Endothelial cell of umbilical vein (primary cell): ENCODE measurements at regions not wholly inside any gene's neighbourhood (a gene's known extent, or its start where the extent isn't known, plus 50 kb on each side); places are given as distances from the start of the nearest gene placed in this dataset.

Experiments
- BruUV-seq: library from RNA; stranded (reverse); fragments of 400-500 nt; replicated peaks from 2 replicates; lab custom pipeline; 2021; lab: Mats Ljungman, UMichigan
- CTCF ChIA-PET: fragments of 300-600, 350-600 bp; sonication (Branson Sonifier 250); formaldehyde crosslinking; loops from one replicate; lab custom pipeline; 2021; ENCODE audit warnings: antibody characterized with exemption, inconsistent platforms; lab: Charles Lee
- POLR2A ChIA-PET: fragments of 300-600, 350-600 bp; sonication (Branson Sonifier 250); formaldehyde crosslinking; loops from one replicate; lab custom pipeline; 2021; ENCODE audit warnings: antibody characterized with exemption, inconsistent platforms; lab: Charles Lee
- DNase-seq: peaks from one replicate; pipeline ENCODE4 v3.0.0-alpha.2; 2011; ENCODE audit warnings: low read depth, low spot score
- FAIRE-seq: peaks from 2 replicates; lab custom pipeline; 2011; peaks lifted over from hg19 to GRCh38; lab: Jason Lieb, UNC
- H2AFZ ChIP-seq: 2 replicates; pipeline ENCODE4 v1.6.0; 2012; ENCODE audit warnings: low read depth, low read length, control low read depth, inconsistent platforms
- H3K27ac ChIP-seq: 2 replicates; pipeline ENCODE4 v1.5.1; 2011; ENCODE audit warnings: low read depth, mild to moderate bottlenecking, control low read depth, low read length, moderate library complexity; ENCODE audit not compliant: insufficient read depth
- H3K27me3 ChIP-seq, 2 experiments: 2 replicates each; pipeline versions ENCODE4 v1.6.0 to v1.6.1; 2011; ENCODE audit warnings: low read length in 2 of 2, mixed read lengths in 1 of 2; ENCODE audit not compliant: control insufficient read depth in 2 of 2, insufficient read depth in 2 of 2
- H3K36me3 ChIP-seq, 2 experiments: 2 replicates in 1 of 2; 3 replicates in 1 of 2; pipeline ENCODE4 v1.5.1; 2011; ENCODE audit warnings: low read length in 2 of 2, mild to moderate bottlenecking in 1 of 2, moderate library complexity in 1 of 2; ENCODE audit not compliant: control insufficient read depth in 2 of 2, insufficient read depth in 2 of 2; ENCODE audit errors: extremely low read depth in 1 of 2
- H3K4me1 ChIP-seq: 3 replicates; pipeline ENCODE4 v1.5.1; 2011; ENCODE audit warnings: mild to moderate bottlenecking, low read length; ENCODE audit not compliant: control insufficient read depth, insufficient read depth; ENCODE audit errors: extremely low read depth
- H3K4me2 ChIP-seq: 2 replicates; pipeline ENCODE4 v1.6.1; 2011; ENCODE audit warnings: low read length, control low read depth, mixed read lengths; ENCODE audit not compliant: insufficient read depth
- H3K4me3 ChIP-seq, 3 experiments: fragments of 200-600 bp in 1 of 3; sonication (generic), shearing (Covaris generic) in 1 of 3; replicated peaks in 1 of 3; 2 replicates each; pipeline ENCODE4 v1.5.1; 2011 to 2016; ENCODE audit warnings: control low read depth in 3 of 3, low read length in 3 of 3, mild to moderate bottlenecking in 2 of 3, inconsistent platforms in 1 of 3, low read depth in 1 of 3, moderate library complexity in 1 of 3; ENCODE audit not compliant: insufficient read depth in 1 of 3
- H3K79me2 ChIP-seq: 2 replicates; pipeline ENCODE4 v1.6.0; 2012; ENCODE audit warnings: low read length, inconsistent platforms; ENCODE audit not compliant: control insufficient read depth, insufficient read depth
- H3K9ac ChIP-seq: replicated peaks from 2 replicates; pipeline ENCODE3; 2011; ENCODE audit warnings: low read length, control low read depth; ENCODE audit not compliant: insufficient read depth; ENCODE audit errors: extremely low read depth
- H3K9me1 ChIP-seq: replicated peaks from 3 replicates; pipeline ENCODE4 v1.6.0; 2011; ENCODE audit warnings: mild to moderate bottlenecking, low read length; ENCODE audit not compliant: control insufficient read depth, insufficient read depth; ENCODE audit errors: extremely low read depth
- H3K9me3 ChIP-seq: replicated peaks from 2 replicates; pipeline ENCODE4 v1.5.1; 2012; ENCODE audit warnings: low read length, inconsistent platforms; ENCODE audit not compliant: control insufficient read depth, insufficient read depth
- H4K20me1 ChIP-seq: replicated peaks from 2 replicates; pipeline ENCODE3; 2011; ENCODE audit warnings: mild to moderate bottlenecking, low read length; ENCODE audit not compliant: control insufficient read depth, insufficient read depth; ENCODE audit errors: extremely low read depth
- EZH2 ChIP-seq: IDR thresholded peaks from 2 replicates; pipeline ENCODE4 v1.6.1; 2012; ENCODE audit warnings: borderline replicate concordance, low read depth, mild to moderate bottlenecking, moderate library complexity, low read length, inconsistent platforms; ENCODE audit not compliant: severe bottlenecking
- FOS ChIP-seq: IDR thresholded peaks from 2 replicates; pipeline ENCODE4 v1.6.1; 2011; ENCODE audit warnings: mild to moderate bottlenecking, low read length, moderate library complexity, borderline replicate concordance; ENCODE audit not compliant: insufficient read depth
- GATA2 ChIP-seq: IDR thresholded peaks from 2 replicates; pipeline ENCODE4 v1.7.0; 2011; ENCODE audit warnings: low read depth, mild to moderate bottlenecking, moderate library complexity, mixed read lengths, low read length; ENCODE audit not compliant: insufficient read length, insufficient read depth
- JUN ChIP-seq: IDR thresholded peaks from 2 replicates; pipeline ENCODE4 v1.6.1; 2011; ENCODE audit warnings: borderline replicate concordance, low read depth; ENCODE audit not compliant: insufficient read length, insufficient read depth
- MYC ChIP-seq: IDR thresholded peaks from one replicate; pipeline ENCODE4 v1.6.1; 2011; ENCODE audit warnings: mild to moderate bottlenecking, low read depth, low read length
- POLR2A ChIP-seq: IDR thresholded peaks from 2 replicates; pipeline ENCODE4 v1.6.1; 2012; ENCODE audit warnings: low read depth, mild to moderate bottlenecking, control low read depth, low read length
- POLR2AphosphoS5 ChIP-seq: IDR thresholded peaks from 2 replicates; pipeline ENCODE4 v1.6.1; 2012; ENCODE audit warnings: low read depth, mild to moderate bottlenecking, control low read depth, low read length, moderate library complexity; ENCODE audit not compliant: insufficient read depth
- dilution Hi-C: fragments of 300-500 bp; cut with MboI; formaldehyde crosslinking; loops from one replicate; pipeline ENCODE4 v1.15.0; 2019; ENCODE audit warnings: low sequenced_read_pairs; ENCODE audit not compliant: extremely low pct_ligation_motif_present
- intact Hi-C: fragments of 100-400 bp; cut with micrococcal nuclease; formaldehyde crosslinking; loops from one replicate; pipeline ENCODE4 v1.10.0; 2022
- TF ChIP-seq, protein P1 (sequence below), 2 donors: IDR thresholded peaks; 1 replicate in 1 of 2; 2 replicates in 1 of 2; pipeline ENCODE4 v1.5.1; 2011; ENCODE audit warnings: low read length in 2 of 2, mild to moderate bottlenecking in 2 of 2, moderate library complexity in 2 of 2, control low read depth in 1 of 2, inconsistent platforms in 1 of 2, low read depth in 1 of 2; ENCODE audit not compliant: insufficient read depth in 1 of 2; ENCODE audit errors: extremely low read depth in 1 of 2
- TF ChIP-seq, protein P2 (sequence below): IDR thresholded peaks from 2 replicates; pipeline ENCODE4 v1.6.1; 2011; ENCODE audit not compliant: insufficient read depth, insufficient read length

DNA sequence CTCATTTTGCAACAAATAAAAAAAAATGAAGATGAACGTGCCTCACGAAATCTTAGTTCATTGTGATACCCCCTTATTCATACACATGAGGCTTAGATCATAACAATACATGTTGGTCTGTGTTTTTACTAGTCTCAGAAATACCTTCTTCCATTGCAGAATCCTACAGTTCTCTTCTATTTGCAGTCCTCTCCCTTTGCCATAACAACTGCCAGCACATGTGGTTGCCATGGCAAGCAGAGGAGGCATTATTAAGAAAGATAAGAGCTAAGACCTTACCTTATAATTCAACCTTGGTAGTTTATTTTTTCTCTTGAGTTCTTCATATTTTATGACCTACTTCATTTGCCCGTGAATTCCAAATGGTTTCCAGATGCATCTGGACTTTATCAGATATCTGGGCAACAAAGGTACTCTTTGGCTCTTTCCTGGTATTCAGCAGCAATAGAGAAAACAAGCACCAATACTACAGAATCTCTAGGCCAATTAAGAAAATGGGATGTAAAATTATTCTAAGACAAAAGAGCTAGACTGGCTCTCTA lies 524.0 kb downstream of the CMPK2 start:
- BruUV-seq = no TSS peak
- Histone ChIP-seq H2AFZ (no peak overlapping the region), H3K9me3 (peaks cover 11% of the 10 kb centered on the region), H3K27me3 (no peaks in the 10 kb centered on the region), H3K27ac (no peak overlapping the region), H3K79me2 (no peaks in the 10 kb centered on the region), H3K4me3 (no peak overlapping the region), H3K9ac (no peak overlapping the region), H3K4me2 (no peak overlapping the region), H3K36me3 (no peaks in the 10 kb centered on the region), H3K9me1 (no peaks in the 10 kb centered on the region), H4K20me1 (no peaks in the 10 kb centered on the region), H3K4me1 (no peaks in the 10 kb centered on the region)
- no peak for DNase-seq
- FAIRE-seq = no peak
- intact Hi-C loops = no loop called here
- CTCF ChIA-PET = no interaction called here
- POLR2A ChIA-PET = no interaction called here
- TF ChIP-seq JUN = no peak
- TF ChIP-seq FOS = no peak
- TF ChIP-seq, protein P1, sequence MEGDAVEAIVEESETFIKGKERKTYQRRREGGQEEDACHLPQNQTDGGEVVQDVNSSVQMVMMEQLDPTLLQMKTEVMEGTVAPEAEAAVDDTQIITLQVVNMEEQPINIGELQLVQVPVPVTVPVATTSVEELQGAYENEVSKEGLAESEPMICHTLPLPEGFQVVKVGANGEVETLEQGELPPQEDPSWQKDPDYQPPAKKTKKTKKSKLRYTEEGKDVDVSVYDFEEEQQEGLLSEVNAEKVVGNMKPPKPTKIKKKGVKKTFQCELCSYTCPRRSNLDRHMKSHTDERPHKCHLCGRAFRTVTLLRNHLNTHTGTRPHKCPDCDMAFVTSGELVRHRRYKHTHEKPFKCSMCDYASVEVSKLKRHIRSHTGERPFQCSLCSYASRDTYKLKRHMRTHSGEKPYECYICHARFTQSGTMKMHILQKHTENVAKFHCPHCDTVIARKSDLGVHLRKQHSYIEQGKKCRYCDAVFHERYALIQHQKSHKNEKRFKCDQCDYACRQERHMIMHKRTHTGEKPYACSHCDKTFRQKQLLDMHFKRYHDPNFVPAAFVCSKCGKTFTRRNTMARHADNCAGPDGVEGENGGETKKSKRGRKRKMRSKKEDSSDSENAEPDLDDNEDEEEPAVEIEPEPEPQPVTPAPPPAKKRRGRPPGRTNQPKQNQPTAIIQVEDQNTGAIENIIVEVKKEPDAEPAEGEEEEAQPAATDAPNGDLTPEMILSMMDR (IDR thresholded peaks at IDR 0.05; ENCODE audit: extremely low read depth in 1 of 2, insufficient read depth in 1 of 2, low read depth in 1 of 2, low read length in 2 of 2) = no peak
- TF ChIP-seq, protein P2, sequence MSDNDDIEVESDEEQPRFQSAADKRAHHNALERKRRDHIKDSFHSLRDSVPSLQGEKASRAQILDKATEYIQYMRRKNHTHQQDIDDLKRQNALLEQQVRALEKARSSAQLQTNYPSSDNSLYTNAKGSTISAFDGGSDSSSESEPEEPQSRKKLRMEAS = no peak
- TF ChIP-seq GATA2 = no peak
- TF ChIP-seq EZH2 = no peak
- TF ChIP-seq POLR2A = no peak
- no peak for TF ChIP-seq MYC
- TF ChIP-seq POLR2AphosphoS5 = no peak
- dilution Hi-C loops = no loop called here
